ENCODE measurements at regions not wholly inside any gene's neighbourhood (a gene's known extent, or its start where the extent isn't known, plus 50 kb on each side); places are given as distances from the start of the nearest gene placed in this dataset.

- TF ChIP-seq CTCF (IDR thresholded peaks at IDR 0.05; ENCODE audit: low read depth, low read length, poor library complexity, severe bottlenecking) (no peak), EZH2phosphoT487 (IDR thresholded peaks at IDR 0.05; ENCODE audit: borderline replicate concordance, low read length) (no peak)
These were observed 166.5 kb downstream of the PHETA1 start for GRCh38 chr12:111202237-111202915.
